ENCODE measurements at regions not wholly inside any gene's neighbourhood (a gene's known extent, or its start where the extent isn't known, plus 50 kb on each side); places are given as distances from the start of the nearest gene placed in this dataset.

- TF ChIP-seq CTCF (IDR thresholded peaks at IDR 0.05) = peak; percentile 49 to 68 (median 64)
- no peak for TF ChIP-seq POLR2AphosphoS5 (IDR thresholded peaks at IDR 0.05)
- TF ChIP-seq EP300 (IDR thresholded peaks at IDR 0.05) = no peak
- TF ChIP-seq POLR2A (IDR thresholded peaks at IDR 0.05) = no peak
Observed at GRCh38 chr3:5426094-5426883, 238.8 kb downstream of the EDEM1 start.
